ENCODE measurements at regions not wholly inside any gene's neighbourhood (a gene's known extent, or its start where the extent isn't known, plus 50 kb on each side); places are given as distances from the start of the nearest gene placed in this dataset.

DNA sequence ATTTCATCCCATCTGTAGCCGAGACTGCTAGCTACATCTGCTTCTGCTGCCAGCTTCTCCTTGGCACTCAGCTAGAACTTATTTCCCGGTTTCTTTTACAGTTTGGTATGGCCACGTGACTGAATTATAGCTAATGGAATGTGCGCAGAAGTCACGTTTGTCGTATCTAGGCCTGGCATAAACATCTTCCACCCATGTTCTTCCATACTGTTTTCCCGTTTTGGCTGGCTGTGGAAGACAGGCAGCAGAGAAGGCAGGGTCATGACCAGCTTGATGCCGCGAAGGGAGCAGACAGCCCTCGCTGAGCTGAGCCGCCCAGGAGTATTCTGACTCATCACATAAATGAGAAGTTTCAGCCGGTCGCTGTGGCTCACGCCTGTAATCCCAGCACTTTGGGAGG is 186.7 kb downstream of the RFC3 start:
- no peak for DNase-seq

DNA sequence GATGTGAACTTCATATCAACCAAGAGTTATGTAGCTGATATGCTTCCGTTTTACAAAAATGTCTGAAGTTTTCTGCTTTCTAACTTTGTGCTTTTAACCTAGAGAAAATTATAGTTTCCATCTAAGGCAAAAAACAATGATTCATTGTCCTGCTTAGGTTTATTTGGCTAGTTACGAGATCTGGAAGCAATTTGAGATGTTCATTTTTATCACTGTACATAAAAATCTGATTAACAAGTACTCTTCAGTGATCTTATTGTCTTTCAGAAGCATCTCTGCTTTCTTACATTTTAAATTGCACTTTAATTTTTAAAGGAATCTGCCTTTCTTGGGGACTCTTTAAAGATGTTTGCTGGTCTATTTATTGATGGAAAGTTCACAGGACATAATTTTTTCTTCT is 188.1 kb downstream of the RFC3 start:
- no peak for DNase-seq

DNA sequence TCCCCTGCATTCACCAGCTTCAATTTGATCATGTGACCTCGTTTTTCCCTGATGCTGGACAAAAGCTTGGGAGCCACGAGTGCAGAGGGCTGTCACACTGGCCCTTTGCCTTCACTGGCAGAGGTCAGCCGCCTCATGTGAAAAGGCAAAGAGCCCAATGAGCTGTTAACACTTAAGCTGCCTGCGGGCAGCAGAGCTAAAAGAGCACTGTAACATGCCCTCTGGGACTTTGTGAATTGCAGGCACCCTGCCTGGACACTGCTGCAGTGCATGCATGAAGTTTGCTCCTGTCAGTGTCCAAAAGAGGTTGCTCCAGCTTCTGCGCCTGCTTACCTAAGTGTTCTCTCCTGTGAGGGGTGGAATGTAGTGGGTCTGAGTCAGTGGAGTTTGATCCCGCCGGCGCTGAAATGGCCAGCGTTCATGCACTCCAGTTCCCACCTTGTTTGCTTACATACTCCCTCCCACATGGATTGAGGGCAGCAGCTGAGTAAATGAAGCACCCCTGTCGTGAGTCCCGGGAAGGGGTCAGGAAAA is 193.7 kb downstream of the RFC3 start:
- DNase-seq = no peak

DNA sequence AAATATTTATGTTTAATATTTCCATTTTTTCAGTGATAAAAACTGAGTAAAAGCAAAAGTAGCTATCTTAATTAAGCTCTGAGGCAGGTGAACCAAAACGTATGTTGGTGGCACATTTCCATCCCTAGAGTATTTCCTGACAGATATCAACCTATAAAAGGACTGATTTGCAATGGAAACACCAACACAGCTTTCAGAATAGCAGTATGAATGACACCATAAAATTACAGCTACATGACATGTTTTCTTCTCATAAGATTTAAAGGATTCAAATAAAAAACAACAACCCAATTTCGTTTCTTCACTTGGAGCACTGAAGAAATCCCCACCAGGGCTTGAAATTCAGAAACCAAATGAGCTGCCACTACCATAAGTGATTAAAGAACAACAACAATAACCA is 194.4 kb downstream of the RFC3 start:
- no peak for DNase-seq

DNA sequence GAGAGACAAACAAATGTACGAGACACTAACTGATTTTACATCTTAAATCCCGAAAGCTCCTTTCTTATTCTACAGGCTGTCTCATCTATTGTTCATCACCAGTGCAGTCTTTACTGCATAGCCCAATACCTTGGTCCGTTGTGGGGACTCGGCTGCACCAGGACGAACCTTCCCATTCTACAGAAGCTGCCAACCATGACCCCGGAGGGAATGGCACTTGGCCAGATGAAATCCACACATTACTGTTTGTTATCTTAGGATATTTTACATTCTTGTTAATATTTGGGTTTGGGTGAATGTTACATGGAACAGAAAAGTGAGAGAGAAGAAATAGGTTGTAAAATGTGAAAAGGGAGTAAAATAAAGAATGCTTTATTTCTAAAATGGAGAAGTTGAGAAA is 195.1 kb downstream of the RFC3 start:
- no peak for DNase-seq

DNA sequence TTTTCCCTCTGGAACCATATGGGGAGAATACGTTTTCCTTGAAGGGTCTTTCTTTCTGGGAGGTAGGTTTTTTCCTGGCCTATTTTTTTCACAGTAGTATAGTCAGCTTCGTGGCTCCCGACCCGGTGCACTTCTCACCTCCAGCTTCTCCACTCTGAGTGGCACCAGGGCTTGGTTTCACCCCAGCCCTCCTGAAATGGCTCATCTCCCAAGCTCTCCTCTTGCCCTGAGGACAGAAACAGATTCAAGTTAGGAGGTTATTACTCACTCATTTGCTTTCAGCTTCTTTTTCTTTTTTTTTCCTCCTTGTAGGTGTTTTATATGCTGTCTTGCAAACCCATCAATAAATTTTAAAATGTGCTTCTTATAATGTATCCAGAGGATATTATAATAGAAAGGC is 199.3 kb downstream of the RFC3 start:
- no peak for DNase-seq

DNA sequence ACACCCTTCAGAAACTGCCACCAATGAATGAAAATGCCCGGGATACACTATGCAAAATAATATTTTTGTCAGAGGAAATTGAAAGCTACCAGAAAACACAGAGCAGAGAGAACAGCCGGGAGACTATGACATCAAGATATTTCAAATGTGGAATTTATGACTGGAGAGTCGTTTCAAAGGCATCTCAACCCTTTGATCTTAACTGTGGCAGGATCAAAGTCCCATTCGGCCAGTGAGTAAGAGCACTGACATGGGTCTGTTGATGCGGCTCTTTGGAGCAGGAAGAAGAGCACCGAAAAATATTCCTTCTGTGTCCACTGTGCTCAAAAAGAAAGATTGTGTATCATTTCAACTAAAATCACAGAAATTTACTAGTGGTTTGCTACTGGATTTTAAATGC is 201.9 kb downstream of the RFC3 start:
- no peak for DNase-seq

DNA sequence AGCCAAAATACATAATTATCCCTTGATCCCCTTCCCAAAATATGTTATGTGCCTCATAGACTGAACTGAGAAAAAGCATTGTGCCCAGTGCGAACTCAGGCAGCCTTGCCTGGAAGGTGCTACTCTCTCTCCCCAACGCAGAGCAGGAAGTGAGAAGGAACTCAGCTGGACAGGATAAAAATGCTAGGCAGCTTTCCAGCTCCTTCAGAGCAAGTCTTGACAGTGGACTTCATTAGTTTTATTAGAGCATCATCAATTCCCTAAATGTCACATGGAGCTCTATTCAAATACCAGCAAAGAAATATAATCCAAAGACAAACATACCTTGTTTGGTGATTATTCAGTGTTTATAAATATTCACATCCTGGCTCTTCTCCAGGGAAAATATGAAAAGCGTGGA is 202.4 kb downstream of the RFC3 start:
- DNase-seq = no peak

DNA sequence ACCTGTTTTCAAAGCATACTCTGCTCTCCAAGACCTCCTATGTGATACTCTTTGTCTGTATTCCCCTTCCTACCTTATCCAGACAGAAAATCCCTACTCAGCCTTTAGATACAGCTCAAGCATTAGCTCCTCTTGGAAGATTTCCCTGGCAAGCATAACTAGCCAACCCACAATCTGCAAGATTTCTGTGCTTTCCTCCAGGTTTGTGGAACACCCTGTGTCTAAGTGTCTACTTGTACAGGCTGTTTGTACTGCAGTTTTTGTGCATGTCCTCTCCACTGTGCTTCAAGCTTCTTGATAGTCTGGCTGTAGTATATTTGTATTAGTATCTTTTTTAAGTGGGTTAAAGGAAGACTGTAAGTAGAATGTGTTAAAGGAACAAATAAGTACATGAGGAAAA is 203.7 kb downstream of the RFC3 start:
- DNase-seq = no peak

DNA sequence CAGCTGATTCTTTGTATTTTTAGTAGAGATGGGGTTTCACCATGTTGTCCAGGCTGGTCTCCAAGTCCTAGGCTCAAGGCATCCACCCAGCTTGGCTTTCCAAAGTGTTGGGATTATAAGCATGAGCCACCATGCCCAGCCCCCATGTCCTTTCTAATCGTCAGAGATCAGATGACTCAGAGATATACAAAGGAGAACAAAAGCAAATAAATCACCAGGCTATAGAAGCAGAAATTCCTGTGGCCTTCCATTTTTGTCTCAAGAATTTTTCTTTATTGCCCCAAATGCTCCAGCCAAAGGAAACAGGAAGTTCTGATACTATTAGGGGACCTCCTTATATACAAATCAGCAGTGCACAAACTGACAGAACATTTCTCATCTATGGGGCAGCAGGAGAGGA is 207.8 kb downstream of the RFC3 start:
- no peak for DNase-seq

DNA sequence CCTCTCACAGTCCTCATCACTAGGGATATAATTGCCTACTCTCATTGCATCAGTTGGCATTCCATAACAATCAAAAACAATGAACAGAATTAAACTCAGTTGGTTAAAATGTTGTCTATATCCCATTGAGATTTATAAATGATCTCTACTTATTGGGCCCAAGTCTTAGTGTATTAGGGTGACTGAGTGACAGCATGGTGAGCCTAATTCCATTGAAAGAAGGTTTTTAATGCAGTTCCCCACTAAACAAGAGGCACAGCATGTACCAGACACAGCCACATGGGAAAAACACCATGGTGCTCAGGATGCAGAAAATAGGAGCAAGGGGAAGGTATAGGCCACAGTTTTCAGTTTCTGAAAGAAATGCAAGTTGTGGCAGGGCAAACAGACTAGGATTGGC is 208.4 kb downstream of the RFC3 start:
- DNase-seq = no peak

DNA sequence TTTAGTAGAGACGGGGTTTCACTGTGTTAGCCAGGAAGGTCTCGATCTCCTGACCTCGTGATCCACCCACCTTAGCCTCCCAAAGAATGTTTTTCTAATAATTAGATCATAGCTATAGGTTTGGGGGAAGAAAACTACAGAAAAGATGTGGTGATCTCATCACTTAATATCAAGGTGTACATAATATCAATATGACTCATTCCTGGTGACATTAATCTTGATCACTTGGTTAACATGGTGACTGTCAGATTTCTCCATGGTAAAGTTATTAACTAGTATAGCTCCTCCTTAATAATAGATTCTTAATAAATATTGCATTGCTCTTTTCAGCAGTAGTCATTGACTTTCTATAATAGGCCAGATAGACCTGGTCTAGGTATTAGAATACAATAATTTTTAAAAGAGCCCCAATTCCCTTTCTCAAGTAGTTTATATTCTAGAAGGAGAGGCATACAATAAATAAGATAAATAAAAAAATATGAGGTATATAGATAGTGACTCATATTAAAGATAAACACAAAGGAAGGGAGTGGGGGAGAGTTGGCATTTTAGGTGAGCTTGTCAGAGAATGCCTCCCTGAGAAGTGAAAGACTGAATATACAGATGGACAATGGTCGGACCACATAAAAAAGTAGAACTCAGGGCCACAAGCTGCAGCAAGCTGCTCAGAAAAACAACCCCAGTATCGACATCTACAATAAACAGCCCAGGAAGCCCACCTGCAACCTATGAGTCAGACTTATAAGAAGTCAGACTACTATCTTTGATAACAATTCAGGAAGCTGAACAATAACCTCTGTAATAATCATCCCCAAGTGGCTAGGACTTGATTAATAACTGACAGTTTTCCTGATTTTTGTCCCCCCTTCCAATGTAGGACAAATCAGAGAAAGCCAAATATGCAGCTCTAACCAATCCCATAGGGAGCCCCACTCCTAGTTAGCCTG is 210.8 kb downstream of the RFC3 start:
- no peak for DNase-seq

DNA sequence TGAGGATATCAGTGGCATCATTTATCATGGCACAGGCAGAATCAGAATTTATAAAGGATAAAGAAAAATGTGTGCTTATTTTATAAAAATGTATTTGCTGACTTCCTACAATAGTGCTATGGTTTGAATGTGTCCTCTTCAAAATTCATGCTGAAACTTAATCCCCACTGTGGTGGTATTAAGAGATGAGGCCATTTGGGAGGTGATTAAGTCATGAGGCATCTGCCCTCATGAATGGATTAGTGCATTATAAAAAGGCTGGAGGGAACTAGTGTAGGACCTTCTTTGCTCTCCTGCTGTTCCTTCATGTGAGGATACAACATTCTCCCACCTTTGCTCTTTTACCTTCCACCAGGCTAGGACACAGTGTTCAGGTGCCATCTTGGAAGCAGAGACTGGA is 212.8 kb downstream of the RFC3 start:
- no peak for DNase-seq

DNA sequence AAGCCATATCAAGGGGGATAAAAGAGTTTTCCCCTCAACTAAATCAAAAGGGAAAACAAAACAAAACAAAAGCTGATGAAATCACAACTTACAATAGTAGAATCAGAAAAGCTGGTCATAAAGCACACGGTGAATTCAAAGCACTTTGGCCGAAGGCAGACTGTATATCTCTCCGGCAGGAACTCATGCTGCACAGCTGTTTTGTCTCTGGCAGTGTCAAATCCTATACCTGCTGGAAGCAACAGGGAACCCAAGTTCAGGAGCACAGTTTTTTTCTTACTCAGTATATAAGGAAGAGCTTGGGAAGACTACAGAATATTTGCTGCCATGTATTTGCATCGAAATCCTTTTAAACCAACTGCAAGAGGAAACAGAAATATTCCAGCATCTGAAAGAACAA is 213.7 kb downstream of the RFC3 start:
- DNase-seq = no peak

DNA sequence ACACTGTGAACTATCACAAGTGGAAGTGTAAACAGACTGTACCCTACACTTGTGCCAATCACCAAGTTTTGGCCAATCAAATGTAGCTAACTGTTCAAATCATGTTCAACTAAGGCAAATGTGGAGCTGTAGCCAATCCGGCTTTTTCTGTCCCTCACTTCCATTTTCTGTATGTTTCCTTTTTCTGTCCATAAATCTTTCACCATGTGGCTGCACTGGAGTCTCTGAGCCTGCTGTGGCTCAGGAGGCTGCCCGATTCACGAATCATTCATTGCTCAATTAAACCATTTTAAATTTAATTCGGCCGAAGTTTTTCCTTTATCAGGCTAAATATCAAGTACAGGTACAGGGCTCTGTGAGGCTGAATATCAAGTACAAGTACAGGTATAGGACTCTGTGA is 216.5 kb downstream of the RFC3 start:
- DNase-seq = no peak

DNA sequence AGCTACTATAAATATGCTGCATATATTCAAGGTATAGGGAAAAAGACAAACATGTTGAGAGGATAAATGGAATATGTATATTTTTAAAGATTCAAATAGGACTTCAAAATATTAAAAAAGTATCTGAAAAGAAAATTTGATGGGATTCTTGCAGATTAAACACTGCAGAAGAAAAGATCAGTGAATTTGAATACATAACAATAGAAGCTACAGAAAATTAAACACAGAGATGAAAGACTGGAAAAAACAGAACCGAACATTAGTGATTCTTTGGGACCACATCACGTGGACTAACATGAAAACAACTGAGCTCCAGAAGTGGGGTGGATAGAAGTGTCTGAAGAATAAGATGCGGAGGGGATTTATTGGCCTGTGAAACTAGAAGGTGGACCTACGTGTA is 217.2 kb downstream of the RFC3 start:
- no peak for DNase-seq

DNA sequence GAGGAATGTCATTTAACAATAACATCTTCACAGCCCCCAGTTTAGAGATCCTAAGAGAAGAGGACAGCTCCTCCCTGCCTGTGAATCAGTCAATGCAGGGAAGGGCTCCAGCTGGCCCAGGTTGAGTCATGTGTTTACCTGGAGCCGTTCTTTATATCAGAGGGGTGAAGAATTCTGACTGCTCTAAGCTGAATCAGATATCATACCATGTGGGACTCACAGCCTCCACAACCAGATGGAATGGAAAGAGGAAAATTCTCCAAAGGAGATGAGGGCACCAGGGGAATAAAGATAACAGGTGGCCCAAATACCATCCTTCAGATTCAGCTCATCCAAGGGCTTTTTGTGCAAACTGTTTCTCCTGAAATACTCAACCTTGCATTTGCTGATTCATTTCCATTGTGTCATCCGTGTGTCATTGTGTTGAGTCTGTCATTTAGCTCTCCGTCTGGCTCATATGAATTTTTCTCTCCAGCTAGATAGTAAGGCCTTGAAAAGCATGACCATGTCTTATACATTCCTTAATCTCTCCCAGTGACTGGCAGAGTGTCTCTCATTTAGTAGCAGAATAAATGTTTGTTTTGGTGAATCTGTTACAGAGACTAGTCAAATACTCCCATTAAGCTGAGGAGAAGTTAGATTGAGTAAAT is 217.9 kb downstream of the RFC3 start:
- no peak for DNase-seq

DNA sequence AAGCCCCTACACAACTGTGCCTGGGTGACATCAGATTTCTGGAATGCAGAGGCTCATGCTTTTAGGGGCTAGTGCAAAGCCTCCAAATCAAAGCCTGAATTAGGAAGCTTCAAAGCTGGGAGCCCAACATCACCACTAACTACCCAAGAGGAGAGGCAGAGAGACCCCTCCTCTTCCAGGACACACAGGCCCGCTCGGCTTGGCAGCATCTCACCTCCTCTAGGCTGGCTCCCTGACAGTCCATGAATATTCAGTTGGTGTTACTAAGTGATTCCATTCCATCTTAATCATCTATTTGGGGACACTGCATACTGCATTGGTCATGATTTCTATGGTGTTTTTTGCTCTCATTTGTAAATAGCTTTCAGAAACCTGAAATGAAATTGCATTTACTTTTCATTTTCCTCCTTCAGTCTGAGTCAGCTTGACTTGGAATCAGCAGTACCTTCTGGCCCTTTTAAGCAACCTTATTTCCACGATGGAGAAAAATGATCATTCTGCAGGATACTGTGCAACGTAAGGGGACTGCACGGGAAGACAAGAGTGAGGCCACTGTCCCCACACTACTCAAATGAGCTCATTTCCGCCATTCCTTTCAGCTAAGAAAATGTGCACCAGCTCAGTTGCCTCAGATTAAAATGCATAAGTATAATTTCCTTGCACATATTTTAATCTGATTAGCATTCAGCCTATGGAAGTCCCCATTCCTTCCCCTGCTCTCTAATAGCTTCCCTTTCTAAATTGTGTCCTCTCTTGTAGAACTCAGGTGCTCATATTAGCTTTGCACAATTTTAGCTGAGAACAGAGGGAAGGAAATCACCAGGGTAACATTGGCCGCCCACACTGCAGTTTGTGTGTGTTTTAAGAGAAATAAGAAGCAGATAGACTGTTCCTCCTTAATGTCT is 219.9 kb downstream of the RFC3 start:
- no peak for DNase-seq

DNA sequence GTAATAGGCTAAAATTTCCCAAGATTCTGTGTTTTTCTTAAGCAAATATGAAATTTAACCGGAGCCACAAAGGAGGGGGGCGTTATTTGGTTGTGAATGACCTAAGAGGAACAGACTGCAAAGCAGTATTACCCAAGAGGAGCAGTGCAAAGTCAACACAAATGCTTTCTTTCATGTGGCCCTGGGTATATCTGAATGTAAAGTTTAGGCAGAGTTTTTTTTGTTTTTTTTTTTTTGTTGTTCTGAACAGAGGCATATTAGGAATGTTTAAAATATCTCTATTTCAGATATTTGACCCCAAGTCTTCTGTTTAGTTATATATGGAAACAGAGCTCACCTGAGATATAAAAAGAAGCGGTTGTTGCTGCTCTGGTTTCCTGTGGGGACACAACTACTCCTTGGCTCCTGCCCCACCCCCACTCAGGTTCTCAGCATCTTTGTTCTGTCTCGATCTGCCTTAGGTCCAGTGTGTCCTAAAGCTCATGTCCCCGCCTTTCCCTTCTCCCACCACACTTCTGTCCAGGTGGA is 220.7 kb downstream of the RFC3 start:
- DNase-seq = no peak

DNA sequence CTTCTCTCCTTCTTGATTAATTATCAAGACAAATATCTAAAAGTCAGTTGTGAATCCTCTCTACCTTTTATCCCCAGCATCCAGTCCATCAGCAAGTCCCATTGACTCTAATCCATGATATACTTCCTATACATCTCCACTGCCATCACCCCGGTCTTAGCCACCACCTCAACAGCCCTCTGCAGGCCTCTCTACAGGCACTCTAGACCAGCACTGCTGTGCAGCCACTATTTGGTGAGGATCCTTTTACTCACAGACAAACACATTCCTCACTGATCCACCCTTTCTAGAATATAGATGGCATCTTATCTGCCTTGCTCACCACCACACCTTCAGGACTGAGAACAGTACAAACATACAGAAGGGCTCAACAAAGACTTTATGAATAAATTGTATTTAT is 221.7 kb downstream of the RFC3 start:
- DNase-seq = no peak

DNA sequence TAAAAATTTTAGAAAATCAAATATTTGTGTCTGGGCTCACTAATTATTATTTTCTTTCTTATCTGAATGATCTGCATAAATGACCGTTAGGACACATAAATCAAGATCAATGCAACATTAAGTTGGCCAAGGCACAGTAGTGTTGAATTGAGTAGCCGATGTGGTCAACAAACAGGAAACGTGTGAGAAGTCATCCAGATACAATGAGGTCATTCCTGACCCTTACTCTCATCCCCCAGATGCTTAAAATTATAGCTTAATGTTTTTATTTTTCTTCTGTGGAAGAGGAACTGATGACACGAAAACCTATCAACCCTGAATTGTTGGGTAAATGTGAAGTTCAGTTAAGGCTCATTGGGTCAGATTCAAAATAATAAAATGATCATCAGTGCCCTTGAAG is 222.9 kb downstream of the RFC3 start:
- DNase-seq = no peak

DNA sequence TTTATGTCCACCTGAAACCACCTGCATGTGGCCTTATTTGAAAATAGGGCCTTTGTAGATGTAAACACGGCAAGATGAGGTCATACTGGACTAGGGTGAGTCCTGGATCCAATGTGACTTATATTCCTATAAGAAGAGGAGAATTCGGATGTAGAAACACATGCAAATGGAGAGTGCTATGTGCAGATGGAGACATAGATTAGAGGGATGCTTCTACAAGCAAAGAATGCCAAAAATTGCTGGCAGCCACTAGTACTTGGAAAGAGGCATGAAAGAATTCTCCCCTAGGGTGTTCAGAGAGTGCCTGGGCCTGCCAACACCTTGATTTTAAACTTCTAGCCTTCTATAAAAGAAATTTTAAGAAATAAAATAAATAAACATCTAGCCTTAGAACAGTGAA is 226.1 kb downstream of the RFC3 start:
- no peak for DNase-seq

DNA sequence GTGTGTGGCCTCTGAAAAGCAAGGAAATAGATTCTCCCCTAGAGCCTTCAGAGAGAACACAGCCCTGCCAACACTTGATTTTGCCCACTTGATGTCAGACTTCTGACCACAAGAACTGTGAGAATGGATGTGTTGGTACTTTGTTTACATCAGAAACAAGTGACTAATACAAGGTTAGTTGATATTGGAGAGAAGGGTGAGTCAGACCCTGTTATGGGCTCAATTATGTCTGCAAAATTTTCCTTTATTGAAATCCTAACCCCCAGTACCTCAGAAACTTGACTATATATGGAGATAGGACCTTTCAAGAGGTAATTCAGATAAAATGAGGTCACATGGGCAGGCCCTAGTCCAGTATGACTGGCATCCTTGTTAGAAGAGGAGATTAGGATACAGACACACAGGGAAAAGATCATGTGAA is 226.7 kb downstream of the RFC3 start:
- DNase-seq = no peak

All from NCI-H1930 (cell line).